ENCODE measurements at regions not wholly inside any gene's neighbourhood (a gene's known extent, or its start where the extent isn't known, plus 50 kb on each side); places are given as distances from the start of the nearest gene placed in this dataset.

DNA sequence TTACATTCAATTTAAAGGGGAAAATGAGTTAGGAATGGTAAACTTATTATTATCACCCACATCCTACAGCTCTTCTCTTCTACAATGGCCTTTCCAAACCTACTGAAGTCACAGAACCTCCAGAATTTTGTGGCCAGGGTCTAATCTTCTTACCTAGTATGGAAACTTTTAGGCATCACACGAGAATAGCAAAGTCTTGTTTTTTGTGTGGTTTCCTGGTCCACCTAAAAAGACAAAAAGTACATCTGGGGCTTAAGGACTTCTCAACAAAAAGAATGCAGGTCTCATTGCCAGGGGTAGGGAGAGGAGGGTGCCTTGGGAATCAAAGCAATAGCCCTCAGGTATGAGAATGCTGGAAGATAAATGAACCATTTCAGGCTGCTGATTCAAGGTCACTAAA is 345.3 kb downstream of the LMX1A start:
- ChIA-PET POLR2A (no interaction called here), CTCF (no interaction called here)
- TF ChIP-seq TAF1 (IDR thresholded peaks at IDR 0.05; ENCODE audit: borderline replicate concordance, low read depth, low read length) (no peak), POLR2AphosphoS5 (IDR thresholded peaks at IDR 0.05; ENCODE audit: low read depth, low read length) (no peak), EZH2phosphoT487 (IDR thresholded peaks at IDR 0.05; ENCODE audit: borderline replicate concordance, low read depth) (no peak), MXI1 (IDR thresholded peaks at IDR 0.05; ENCODE audit: low read depth, low read length) (no peak), RCOR1 (IDR thresholded peaks at IDR 0.05; ENCODE audit: low read length) (no peak), GABPA (IDR thresholded peaks at IDR 0.05; ENCODE audit: low read depth) (no peak), JUND (IDR thresholded peaks at IDR 0.05) (no peak), CHD2 (IDR thresholded peaks at IDR 0.05; ENCODE audit: low read length, partially characterized antibody) (no peak), SMC3 (IDR thresholded peaks at IDR 0.05; ENCODE audit: low read depth, low read length) (no peak), RAD21 (IDR thresholded peaks at IDR 0.05; ENCODE audit: low read length) (no peak), FOXJ3 (CRISPR knock-in tag; IDR thresholded peaks at IDR 0.05) (no peak), CTCF (IDR thresholded peaks at IDR 0.05) (no peak), RXRA (IDR thresholded peaks at IDR 0.05; ENCODE audit: borderline replicate concordance, low read depth) (no peak)
- Histone ChIP-seq H3K36me3 (replicated peaks in 1 of 2; ENCODE audit: control insufficient read depth in 1 of 2, insufficient read depth in 2 of 2, low read length in 1 of 2) (no peaks in the 10 kb centered on the region), H4K20me1 (ENCODE audit: insufficient read depth) (no peaks in the 10 kb centered on the region), H3K27me3 (ENCODE audit: insufficient read depth) (no peaks in the 10 kb centered on the region), H3F3A (replicated peaks; ENCODE audit: insufficient read depth) (no peaks in the 10 kb centered on the region), H3K9me2 (no peaks in the 10 kb centered on the region), H3K4me2 (no peak overlapping the region), H3K79me2 (ENCODE audit: insufficient read depth) (no peaks in the 10 kb centered on the region), H3K4me3 (ENCODE audit: low read depth in 2 of 2, low read length in 1 of 2) (no peak overlapping the region), H2AFZ (ENCODE audit: low read depth) (no peak overlapping the region), H3K9ac (no peak overlapping the region), H3K9me3 (no peaks in the 10 kb centered on the region), H3K27ac (ENCODE audit: low read depth in 2 of 2, low read length in 1 of 2) (no peak overlapping the region), H3K4me1 (ENCODE audit: control insufficient read depth in 1 of 2, insufficient read depth in 2 of 2, low read depth in 1 of 2, low read length in 1 of 2) (no peaks in the 10 kb centered on the region)
- DNase-seq = no peak
- WGBS (ENCODE audit: low lambda C conversion rate) = 0% methylated on average over 1 of the region's 1 CpG

DNA sequence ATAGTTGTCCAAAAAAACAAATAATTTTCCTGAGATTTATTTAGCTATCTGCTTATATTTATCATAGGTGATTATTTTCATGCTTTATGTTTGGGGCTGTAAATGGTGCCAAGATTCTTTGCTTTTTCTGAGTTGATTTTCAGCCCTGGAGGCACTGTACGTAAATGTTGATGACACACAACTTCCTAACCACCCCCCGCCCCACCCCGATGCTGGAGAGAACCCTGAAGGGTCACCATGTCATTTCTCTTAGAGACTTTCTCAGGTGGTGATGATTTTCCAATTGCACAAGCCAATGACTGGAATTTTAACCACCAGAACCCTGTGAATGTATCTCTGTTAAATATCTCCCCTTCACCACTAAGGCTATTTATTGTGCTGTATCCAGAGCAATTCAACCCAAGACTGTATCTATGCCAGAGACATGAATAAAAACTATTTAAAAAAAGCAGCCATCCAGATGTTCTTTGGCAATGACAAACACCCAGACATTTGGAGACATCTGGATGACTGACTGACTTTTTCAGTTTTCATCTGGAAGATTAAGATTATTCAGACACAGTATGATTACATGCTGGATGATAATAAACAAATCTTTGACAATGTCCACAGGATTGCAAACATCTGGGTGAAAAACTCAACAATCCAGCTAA is 346.0 kb downstream of the LMX1A start:
- WGBS (ENCODE audit: low lambda C conversion rate) = 8% methylated on average over 3 of the region's 3 CpGs
- H2AFZ ChIP-seq (ENCODE audit: low read depth) = no peak overlapping the region
- H3K4me2 ChIP-seq = no peak overlapping the region
- H3F3A ChIP-seq (replicated peaks; ENCODE audit: insufficient read depth) = no peaks in the 10 kb centered on the region
- no peaks in the 10 kb centered on the region for H4K20me1 ChIP-seq (ENCODE audit: insufficient read depth)
- H3K4me1 ChIP-seq (ENCODE audit: control insufficient read depth in 1 of 2, insufficient read depth in 2 of 2, low read depth in 1 of 2, low read length in 1 of 2) = no peaks in the 10 kb centered on the region
- H3K27ac ChIP-seq (ENCODE audit: low read depth in 2 of 2, low read length in 1 of 2) = no peak overlapping the region
- H3K79me2 ChIP-seq (ENCODE audit: insufficient read depth) = no peaks in the 10 kb centered on the region
- H3K9me3 ChIP-seq = no peaks in the 10 kb centered on the region
- no peaks in the 10 kb centered on the region for H3K9me2 ChIP-seq
- H3K36me3 ChIP-seq (replicated peaks in 1 of 2; ENCODE audit: control insufficient read depth in 1 of 2, insufficient read depth in 2 of 2, low read length in 1 of 2) = no peaks in the 10 kb centered on the region
- no peak overlapping the region for H3K4me3 ChIP-seq (ENCODE audit: low read depth in 2 of 2, low read length in 1 of 2)
- ChIA-PET CTCF (no interaction called here), POLR2A (no interaction called here)
- no peak for DNase-seq
- H3K9ac ChIP-seq = no peak overlapping the region
- no peaks in the 10 kb centered on the region for H3K27me3 ChIP-seq (ENCODE audit: insufficient read depth)
- TF ChIP-seq, protein P1, sequence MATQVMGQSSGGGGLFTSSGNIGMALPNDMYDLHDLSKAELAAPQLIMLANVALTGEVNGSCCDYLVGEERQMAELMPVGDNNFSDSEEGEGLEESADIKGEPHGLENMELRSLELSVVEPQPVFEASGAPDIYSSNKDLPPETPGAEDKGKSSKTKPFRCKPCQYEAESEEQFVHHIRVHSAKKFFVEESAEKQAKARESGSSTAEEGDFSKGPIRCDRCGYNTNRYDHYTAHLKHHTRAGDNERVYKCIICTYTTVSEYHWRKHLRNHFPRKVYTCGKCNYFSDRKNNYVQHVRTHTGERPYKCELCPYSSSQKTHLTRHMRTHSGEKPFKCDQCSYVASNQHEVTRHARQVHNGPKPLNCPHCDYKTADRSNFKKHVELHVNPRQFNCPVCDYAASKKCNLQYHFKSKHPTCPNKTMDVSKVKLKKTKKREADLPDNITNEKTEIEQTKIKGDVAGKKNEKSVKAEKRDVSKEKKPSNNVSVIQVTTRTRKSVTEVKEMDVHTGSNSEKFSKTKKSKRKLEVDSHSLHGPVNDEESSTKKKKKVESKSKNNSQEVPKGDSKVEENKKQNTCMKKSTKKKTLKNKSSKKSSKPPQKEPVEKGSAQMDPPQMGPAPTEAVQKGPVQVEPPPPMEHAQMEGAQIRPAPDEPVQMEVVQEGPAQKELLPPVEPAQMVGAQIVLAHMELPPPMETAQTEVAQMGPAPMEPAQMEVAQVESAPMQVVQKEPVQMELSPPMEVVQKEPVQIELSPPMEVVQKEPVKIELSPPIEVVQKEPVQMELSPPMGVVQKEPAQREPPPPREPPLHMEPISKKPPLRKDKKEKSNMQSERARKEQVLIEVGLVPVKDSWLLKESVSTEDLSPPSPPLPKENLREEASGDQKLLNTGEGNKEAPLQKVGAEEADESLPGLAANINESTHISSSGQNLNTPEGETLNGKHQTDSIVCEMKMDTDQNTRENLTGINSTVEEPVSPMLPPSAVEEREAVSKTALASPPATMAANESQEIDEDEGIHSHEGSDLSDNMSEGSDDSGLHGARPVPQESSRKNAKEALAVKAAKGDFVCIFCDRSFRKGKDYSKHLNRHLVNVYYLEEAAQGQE (IDR thresholded peaks at IDR 0.05; ENCODE audit: low read depth, low read length) = no peak
- TF ChIP-seq SMC3 (IDR thresholded peaks at IDR 0.05; ENCODE audit: low read depth, low read length) (no peak), MXI1 (IDR thresholded peaks at IDR 0.05; ENCODE audit: low read depth, low read length) (no peak), TCF12 (IDR thresholded peaks at IDR 0.05) (no peak), ZBTB33 (IDR thresholded peaks at IDR 0.05; ENCODE audit: borderline replicate concordance, low read depth) (no peak), GABPA (IDR thresholded peaks at IDR 0.05; ENCODE audit: low read depth) (no peak), FOXJ3 (CRISPR knock-in tag; IDR thresholded peaks at IDR 0.05) (no peak), CTCF (IDR thresholded peaks at IDR 0.05) (no peak), FOSL2 (IDR thresholded peaks at IDR 0.05; ENCODE audit: borderline replicate concordance, low read depth) (no peak), NFIC (IDR thresholded peaks at IDR 0.05; ENCODE audit: borderline replicate concordance) (no peak)
